ENCODE measurements at regions not wholly inside any gene's neighbourhood (a gene's known extent, or its start where the extent isn't known, plus 50 kb on each side); places are given as distances from the start of the nearest gene placed in this dataset.

- in situ Hi-C loops (cut with HindIII; ENCODE audit: low pct_unique_long_range_greater_than_20kb, low sequenced_read_pairs), result no loop called here
- DNase-seq (ENCODE audit: low read depth), result no peak
Measured at GRCh38 chr11:76278526-76278925, 72.2 kb upstream of the WNT11 start.

GRCh38 chr11:76277298-76278175 lies 71.2 kb upstream of the WNT11 start:
- in situ Hi-C loops (cut with HindIII; ENCODE audit: low pct_unique_long_range_greater_than_20kb, low sequenced_read_pairs), result no loop called here
- DNase-seq (ENCODE audit: low read depth), result peak; percentile 14

- no peak for DNase-seq (ENCODE audit: low read depth)
- in situ Hi-C loops (cut with HindIII; ENCODE audit: low pct_unique_long_range_greater_than_20kb, low sequenced_read_pairs), result no loop called here
Measured at GRCh38 chr11:76276781-76277155, 70.5 kb upstream of the WNT11 start.

GRCh38 chr11:76276046-76276780 lies 69.9 kb upstream of the WNT11 start:
- in situ Hi-C loops (cut with HindIII; ENCODE audit: low pct_unique_long_range_greater_than_20kb, low sequenced_read_pairs), result no loop called here

GRCh38 chr11:76275446-76275845 lies 69.1 kb upstream of the WNT11 start:
- no peak for DNase-seq (ENCODE audit: low read depth)
- in situ Hi-C loops (cut with HindIII; ENCODE audit: low pct_unique_long_range_greater_than_20kb, low sequenced_read_pairs), result no loop called here

More at GRCh38 chr11:76276046-76276780, 69.9 kb upstream of the WNT11 start:
- no peak for DNase-seq (ENCODE audit: low read depth)

GRCh38 chr11:76271068-76271467 lies 64.8 kb upstream of the WNT11 start:
- in situ Hi-C loops (cut with HindIII; ENCODE audit: low pct_unique_long_range_greater_than_20kb, low sequenced_read_pairs), result no loop called here
- DNase-seq (ENCODE audit: low read depth), result no peak

GRCh38 chr11:76270389-76270788 lies 64.1 kb upstream of the WNT11 start:
- in situ Hi-C loops (cut with HindIII; ENCODE audit: low pct_unique_long_range_greater_than_20kb, low sequenced_read_pairs), result no loop called here
- no peak for DNase-seq (ENCODE audit: low read depth)

- in situ Hi-C loops (cut with HindIII; ENCODE audit: low pct_unique_long_range_greater_than_20kb, low sequenced_read_pairs), result no loop called here
- DNase-seq (ENCODE audit: low read depth), result no peak
Measured at GRCh38 chr11:76269661-76270261, 63.5 kb upstream of the WNT11 start.

- in situ Hi-C loops (cut with HindIII; ENCODE audit: low pct_unique_long_range_greater_than_20kb, low sequenced_read_pairs), result no loop called here
- DNase-seq (ENCODE audit: low read depth), result no peak
Measured at GRCh38 chr11:76269247-76269646, 62.9 kb upstream of the WNT11 start.

- in situ Hi-C loops (cut with HindIII; ENCODE audit: low pct_unique_long_range_greater_than_20kb, low sequenced_read_pairs), result no loop called here
- DNase-seq (ENCODE audit: low read depth), result no peak
Measured at GRCh38 chr11:76268498-76268897, 62.2 kb upstream of the WNT11 start.

- in situ Hi-C loops (cut with HindIII; ENCODE audit: low pct_unique_long_range_greater_than_20kb, low sequenced_read_pairs), result no loop called here
- DNase-seq (ENCODE audit: low read depth), result no peak
Measured at GRCh38 chr11:76267556-76267955, 61.3 kb upstream of the WNT11 start.

- peak; percentile 69 for DNase-seq (ENCODE audit: low read depth)
- in situ Hi-C loops (cut with HindIII; ENCODE audit: low pct_unique_long_range_greater_than_20kb, low sequenced_read_pairs), result no loop called here
Measured at GRCh38 chr11:76266286-76267100, 60.2 kb upstream of the WNT11 start.

- peak; percentile 8 for DNase-seq (ENCODE audit: low read depth)
- in situ Hi-C loops (cut with HindIII; ENCODE audit: low pct_unique_long_range_greater_than_20kb, low sequenced_read_pairs), result no loop called here
Measured at GRCh38 chr11:76265771-76266241, 59.5 kb upstream of the WNT11 start.

GRCh38 chr11:76263657-76264056 lies 57.4 kb upstream of the WNT11 start:
- in situ Hi-C loops (cut with HindIII; ENCODE audit: low pct_unique_long_range_greater_than_20kb, low sequenced_read_pairs), result no loop called here

GRCh38 chr11:76263166-76263565 lies 56.9 kb upstream of the WNT11 start:
- in situ Hi-C loops (cut with HindIII; ENCODE audit: low pct_unique_long_range_greater_than_20kb, low sequenced_read_pairs), result no loop called here
- DNase-seq (ENCODE audit: low read depth), result no peak

More at GRCh38 chr11:76263657-76264056, 57.4 kb upstream of the WNT11 start:
- DNase-seq (ENCODE audit: low read depth), result no peak

GRCh38 chr11:76260296-76260925 lies 54.1 kb upstream of the WNT11 start:
- DNase-seq (ENCODE audit: low read depth), result no peak
- in situ Hi-C loops (cut with HindIII; ENCODE audit: low pct_unique_long_range_greater_than_20kb, low sequenced_read_pairs), result no loop called here

GRCh38 chr11:76259299-76259908 lies 53.1 kb upstream of the WNT11 start:
- DNase-seq (ENCODE audit: low read depth), result no peak
- in situ Hi-C loops (cut with HindIII; ENCODE audit: low pct_unique_long_range_greater_than_20kb, low sequenced_read_pairs), result no loop called here
